SK-N-MC (cell line): ENCODE measurements at regions not wholly inside any gene's neighbourhood (a gene's known extent, or its start where the extent isn't known, plus 50 kb on each side); places are given as distances from the start of the nearest gene placed in this dataset.

Source experiments
- EZH2 ChIP-seq: fragments of 200-600 bp; sonication (generic); IDR thresholded peaks from one replicate; pipeline ENCODE4 v1.6.1; 2017; ENCODE audit warnings: antibody characterized with exemption
- FOXP2 ChIP-seq: optimal IDR thresholded peaks from 2 replicates; pipeline ENCODE3; 2011; ENCODE audit warnings: mild to moderate bottlenecking, moderate library complexity; ENCODE audit not compliant: insufficient read depth; ENCODE audit errors: extremely low read length, control extremely low read depth
- POLR2AphosphoS5 ChIP-seq: IDR thresholded peaks from 2 replicates; pipeline ENCODE4 v1.6.1; 2012; ENCODE audit warnings: mild to moderate bottlenecking, low read depth, low read length, borderline replicate concordance

DNA sequence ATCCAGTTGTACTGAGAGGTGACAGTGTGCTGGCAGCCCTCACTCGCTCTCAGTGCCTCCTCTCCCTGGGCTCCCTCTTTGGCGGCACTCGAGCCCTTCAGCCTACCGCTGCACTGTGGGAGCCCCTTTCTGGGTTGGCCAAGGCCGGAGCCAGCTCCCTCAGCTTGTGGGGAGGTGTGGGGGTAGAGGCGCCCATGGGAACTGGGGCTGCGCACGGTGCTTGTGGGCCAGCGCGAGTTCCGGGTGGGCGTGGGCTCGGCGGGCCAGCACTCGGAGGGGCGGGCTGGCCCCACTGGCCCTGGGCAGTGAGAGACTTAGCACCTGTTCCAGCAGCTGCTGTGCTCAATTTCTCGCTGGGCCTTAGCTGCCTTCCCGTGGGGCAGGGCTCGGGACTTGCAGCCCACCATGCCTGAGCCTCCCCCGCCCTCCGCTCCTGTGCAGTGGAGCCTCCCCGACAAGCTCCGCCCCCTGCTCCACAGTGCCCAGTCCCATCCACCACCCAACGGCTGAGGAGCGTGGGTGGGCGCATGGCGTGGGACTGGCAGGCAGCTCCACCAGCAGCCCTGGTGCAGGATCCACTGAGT is 342.2 kb upstream of the ZNF608 start:
- no peak for TF ChIP-seq EZH2
- TF ChIP-seq POLR2AphosphoS5 = no peak
- no peak for TF ChIP-seq FOXP2
